Hepatocyte (in vitro differentiated cells): ENCODE measurements at regions not wholly inside any gene's neighbourhood (a gene's known extent, or its start where the extent isn't known, plus 50 kb on each side); places are given as distances from the start of the nearest gene placed in this dataset.

Experiments used
- DNase-seq: peaks from one replicate; pipeline ENCODE4 v3.0.0-alpha.2; 2016; ENCODE audit warnings: low spot score
- H2AFZ ChIP-seq: fragments of 200-600 bp; sonication (generic); 2 replicates; pipeline ENCODE4 v1.6.0; 2016; ENCODE audit warnings: antibody characterized with exemption, mild to moderate bottlenecking
- H3K27ac ChIP-seq: fragments of 200-600 bp; sonication (generic); 2 replicates; pipeline ENCODE4 v1.5.1; 2016; ENCODE audit warnings: mild to moderate bottlenecking
- H3K27me3 ChIP-seq: fragments of 200-600 bp; sonication (generic); 2 replicates; pipeline ENCODE4 v1.6.1; 2016
- H3K36me3 ChIP-seq: fragments of 200-600 bp; sonication (generic); replicated peaks from 2 replicates; pipeline ENCODE4 v1.5.1; 2016; ENCODE audit warnings: low read depth; ENCODE audit not compliant: insufficient read depth
- H3K4me1 ChIP-seq: fragments of 200-600 bp; sonication (generic); 2 replicates; pipeline ENCODE4 v1.5.1; 2016; ENCODE audit warnings: mild to moderate bottlenecking, moderate library complexity; ENCODE audit not compliant: insufficient read depth
- H3K4me2 ChIP-seq: fragments of 200-600 bp; sonication (generic); 2 replicates; pipeline ENCODE4 v1.6.0; 2016
- H3K4me3 ChIP-seq: fragments of 200-600 bp; sonication (generic); 2 replicates; pipeline ENCODE4 v1.5.1; 2016; ENCODE audit warnings: mild to moderate bottlenecking
- H3K79me2 ChIP-seq: fragments of 200-600 bp; sonication (generic); 2 replicates; pipeline ENCODE4 v1.6.0; 2017; ENCODE audit warnings: mild to moderate bottlenecking
- H3K9me2 ChIP-seq: fragments of 200-600 bp; sonication (generic); replicated peaks from 2 replicates; pipeline ENCODE4 v1.6.0; 2017; ENCODE audit warnings: mild to moderate bottlenecking; ENCODE audit not compliant: insufficient read depth
- H3K9me3 ChIP-seq: fragments of 200-600 bp; sonication (generic); 2 replicates; pipeline ENCODE4 v1.5.1; 2016; ENCODE audit warnings: low read depth, mild to moderate bottlenecking
- H4K20me1 ChIP-seq: fragments of 200-600 bp; sonication (generic); 2 replicates; pipeline ENCODE4 v1.6.0; 2016; ENCODE audit warnings: mild to moderate bottlenecking; ENCODE audit not compliant: insufficient read depth, poor library complexity, severe bottlenecking
- EZH2 ChIP-seq: fragments of 200-600 bp; sonication (generic); IDR thresholded peaks from 2 replicates; pipeline ENCODE4 v1.6.1; 2016; ENCODE audit warnings: antibody characterized with exemption, mild to moderate bottlenecking, borderline replicate concordance
- EZH2phosphoT487 ChIP-seq: fragments of 200-600 bp; sonication (generic); IDR thresholded peaks from one replicate; pipeline ENCODE4 v1.6.1; 2018; ENCODE audit warnings: antibody characterized with exemption, mild to moderate bottlenecking, low read depth, moderate library complexity; ENCODE audit not compliant: unreplicated experiment, severe bottlenecking
- WGBS: methylation state at CpG from one replicate; pipeline ENCODE4 v1.1.6; 2016; ENCODE audit warnings: low lambda C conversion rate; ENCODE audit errors: missing lambda C conversion rate; 5-methylcytosine and 5-hydroxymethylcytosine counted together
- TF ChIP-seq, protein P1 (sequence below): fragments of 200-600 bp; sonication (generic); IDR thresholded peaks from 2 replicates; pipeline ENCODE4 v1.5.1; 2016; ENCODE audit warnings: antibody characterized with exemption, mild to moderate bottlenecking; ENCODE audit not compliant: poor library complexity

DNA sequence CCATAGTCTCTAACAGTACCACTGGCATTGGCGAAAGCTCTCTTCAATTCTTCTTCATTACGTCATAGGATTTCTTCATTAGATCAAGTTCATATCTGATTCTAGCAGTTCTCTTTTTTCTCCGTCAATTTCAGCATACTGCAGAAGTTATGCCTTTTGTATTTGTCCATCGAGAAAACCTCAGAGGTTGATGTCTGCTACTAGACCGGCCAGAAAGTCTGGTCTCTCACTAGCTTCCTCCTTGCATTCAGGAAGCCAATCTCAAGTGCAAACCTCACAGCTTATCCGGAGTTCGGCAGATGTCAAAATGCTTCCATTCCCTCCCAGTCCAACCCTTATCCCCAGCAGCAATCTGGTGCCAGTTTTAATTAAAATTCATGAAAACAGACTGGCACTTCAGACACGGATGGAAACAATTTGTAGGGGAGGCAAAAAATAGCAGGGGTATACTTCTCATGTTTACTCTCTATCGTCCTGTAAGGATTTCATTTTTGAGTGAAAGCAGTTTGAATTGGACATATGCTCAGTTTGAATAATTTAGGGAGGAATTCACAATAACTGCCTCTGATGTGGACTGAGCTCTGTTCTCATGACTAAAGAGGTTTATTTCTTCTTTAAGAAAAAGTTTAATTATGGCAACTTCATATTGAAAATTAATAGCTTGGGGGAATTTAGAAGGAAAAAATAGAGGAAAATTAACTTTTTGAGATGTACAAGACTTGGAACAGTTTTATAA lies 56.4 kb upstream of the TMC1 start:
- Histone ChIP-seq H3K9me2 (no peaks in the 10 kb centered on the region), H3K36me3 (no peaks in the 10 kb centered on the region), H4K20me1 (no peaks in the 10 kb centered on the region), H2AFZ (no peak overlapping the region), H3K27me3 (no peaks in the 10 kb centered on the region), H3K4me1 (peaks cover 9% of the 10 kb centered on the region), H3K79me2 (no peaks in the 10 kb centered on the region), H3K27ac (no peak overlapping the region), H3K9me3 (no peaks in the 10 kb centered on the region), H3K4me3 (no peak overlapping the region), H3K4me2 (peak overlapping the region; percentile 16)
- 72% methylated on average over 9 of the region's 9 CpGs for WGBS
- TF ChIP-seq EZH2 (no peak), EZH2phosphoT487 (no peak)
- TF ChIP-seq, protein P1, sequence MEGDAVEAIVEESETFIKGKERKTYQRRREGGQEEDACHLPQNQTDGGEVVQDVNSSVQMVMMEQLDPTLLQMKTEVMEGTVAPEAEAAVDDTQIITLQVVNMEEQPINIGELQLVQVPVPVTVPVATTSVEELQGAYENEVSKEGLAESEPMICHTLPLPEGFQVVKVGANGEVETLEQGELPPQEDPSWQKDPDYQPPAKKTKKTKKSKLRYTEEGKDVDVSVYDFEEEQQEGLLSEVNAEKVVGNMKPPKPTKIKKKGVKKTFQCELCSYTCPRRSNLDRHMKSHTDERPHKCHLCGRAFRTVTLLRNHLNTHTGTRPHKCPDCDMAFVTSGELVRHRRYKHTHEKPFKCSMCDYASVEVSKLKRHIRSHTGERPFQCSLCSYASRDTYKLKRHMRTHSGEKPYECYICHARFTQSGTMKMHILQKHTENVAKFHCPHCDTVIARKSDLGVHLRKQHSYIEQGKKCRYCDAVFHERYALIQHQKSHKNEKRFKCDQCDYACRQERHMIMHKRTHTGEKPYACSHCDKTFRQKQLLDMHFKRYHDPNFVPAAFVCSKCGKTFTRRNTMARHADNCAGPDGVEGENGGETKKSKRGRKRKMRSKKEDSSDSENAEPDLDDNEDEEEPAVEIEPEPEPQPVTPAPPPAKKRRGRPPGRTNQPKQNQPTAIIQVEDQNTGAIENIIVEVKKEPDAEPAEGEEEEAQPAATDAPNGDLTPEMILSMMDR = no peak
- no peak for DNase-seq

DNA sequence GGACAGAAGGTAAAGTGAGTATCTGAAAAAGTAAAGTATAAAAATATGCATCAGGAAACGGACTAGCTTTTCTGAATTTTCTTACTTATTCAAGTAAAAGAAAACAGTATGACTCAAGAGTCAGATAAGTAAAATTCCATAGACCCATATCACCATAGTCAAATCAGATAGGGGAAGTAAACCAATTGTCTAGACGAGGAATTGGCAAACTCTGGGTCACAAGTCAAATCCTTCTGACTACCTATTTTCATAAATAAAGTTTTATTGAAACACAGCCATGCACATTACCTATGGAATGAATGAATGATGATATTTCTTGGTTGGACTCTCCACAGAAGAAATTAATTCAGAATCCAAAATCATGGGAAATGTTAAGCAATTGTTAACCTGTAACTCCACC lies 59.1 kb upstream of the TMC1 start:
- H3K9me3 ChIP-seq = no peaks in the 10 kb centered on the region
- no peaks in the 10 kb centered on the region for H3K9me2 ChIP-seq
- peaks cover 15% of the 10 kb centered on the region for H3K4me1 ChIP-seq
- no peak overlapping the region for H3K4me2 ChIP-seq
- 60% methylated on average over 2 of the region's 2 CpGs for WGBS
- DNase-seq = no peak
- no peak for TF ChIP-seq EZH2phosphoT487
- TF ChIP-seq, protein P1 = no peak
- TF ChIP-seq EZH2 = no peak
- no peaks in the 10 kb centered on the region for H3K79me2 ChIP-seq
- no peak overlapping the region for H2AFZ ChIP-seq
- no peaks in the 10 kb centered on the region for H3K27me3 ChIP-seq
- H4K20me1 ChIP-seq = no peaks in the 10 kb centered on the region
- H3K4me3 ChIP-seq = no peak overlapping the region
- peak overlapping the region; percentile 73 for H3K27ac ChIP-seq
- no peaks in the 10 kb centered on the region for H3K36me3 ChIP-seq

DNA sequence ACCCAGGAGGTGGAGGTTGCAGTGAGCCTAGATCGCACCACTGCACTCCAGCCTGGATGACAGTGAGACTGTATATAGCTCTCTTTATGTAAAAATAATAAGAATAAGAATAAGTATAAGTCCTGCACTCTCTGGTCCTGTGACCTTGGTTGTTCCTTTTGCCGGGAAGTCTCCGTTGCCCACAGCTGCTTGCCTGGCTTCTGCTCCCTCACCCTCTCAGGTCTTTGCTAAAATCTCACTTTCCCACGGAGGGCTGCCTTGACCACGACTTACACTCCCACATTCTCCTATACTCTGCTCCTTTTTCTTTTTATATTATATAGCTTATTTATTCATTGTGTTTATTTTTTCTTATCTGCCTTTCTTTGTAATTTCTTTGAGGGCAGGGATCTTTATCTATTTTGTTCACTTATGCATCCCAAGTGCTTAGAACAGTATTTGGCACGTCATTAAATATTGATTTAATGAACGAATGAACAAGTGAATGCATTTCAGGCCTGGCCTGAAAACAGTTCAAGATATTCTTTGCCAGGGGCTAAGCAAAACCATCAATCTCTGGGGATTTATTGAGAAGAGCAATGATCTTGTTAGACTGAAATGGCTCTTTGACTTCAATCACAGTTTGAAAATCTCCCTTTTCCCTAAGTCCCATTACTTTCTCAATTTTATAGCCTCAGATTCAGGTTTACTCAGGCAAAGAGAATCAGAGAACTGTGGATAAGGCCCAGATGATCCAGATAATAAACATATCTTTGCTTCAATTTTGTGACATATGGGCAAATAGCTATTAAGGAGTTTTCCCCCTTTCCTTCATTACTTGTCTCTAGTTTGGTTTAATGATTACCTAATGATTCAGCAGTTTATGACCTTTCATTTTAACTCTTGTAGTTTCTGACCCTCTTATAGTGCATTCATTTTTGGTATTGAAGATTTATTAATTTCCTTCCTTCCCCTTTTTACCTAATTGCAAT lies 60.8 kb upstream of the TMC1 start:
- DNase-seq = no peak
- Histone ChIP-seq H3K9me2 (no peaks in the 10 kb centered on the region), H3K79me2 (no peaks in the 10 kb centered on the region), H3K4me2 (peak overlapping the region; percentile 16), H3K27me3 (no peaks in the 10 kb centered on the region), H3K9me3 (no peaks in the 10 kb centered on the region), H2AFZ (no peak overlapping the region), H3K4me1 (peaks cover 17% of the 10 kb centered on the region), H3K27ac (peak overlapping the region; percentile 79), H3K4me3 (no peak overlapping the region), H3K36me3 (no peaks in the 10 kb centered on the region), H4K20me1 (no peaks in the 10 kb centered on the region)
- WGBS = 62% methylated on average over 7 of the region's 7 CpGs
- TF ChIP-seq, protein P1 = no peak
- TF ChIP-seq EZH2 (no peak), EZH2phosphoT487 (no peak)
